NCI-H2196 (cell line): ENCODE measurements at regions not wholly inside any gene's neighbourhood (a gene's known extent, or its start where the extent isn't known, plus 50 kb on each side); places are given as distances from the start of the nearest gene placed in this dataset.

Experiments used
- DNase-seq: peaks from one replicate; lab custom pipeline; 2025; ENCODE audit not compliant: unreplicated experiment; lab: John Stamatoyannopoulos, UW

DNA sequence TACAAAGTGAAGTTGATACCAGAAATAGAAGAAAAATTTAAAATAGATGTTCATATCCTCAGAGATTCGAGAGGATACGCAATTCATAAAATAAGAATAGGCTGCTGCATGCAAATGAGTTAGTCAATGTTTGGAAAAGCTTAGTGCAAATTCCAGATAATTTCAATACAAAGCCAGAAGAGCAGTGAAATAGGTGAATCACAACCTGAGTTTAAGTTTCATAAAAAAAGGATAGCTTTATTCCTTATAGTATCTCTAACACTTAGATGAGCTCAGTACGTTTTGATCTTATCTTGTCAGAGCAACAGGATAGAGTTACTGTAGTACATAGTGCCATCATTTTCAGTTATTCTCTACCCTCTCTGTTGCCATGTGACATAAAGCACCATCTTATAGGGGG is 653.4 kb upstream of the ZNF608 start:
- no peak for DNase-seq

DNA sequence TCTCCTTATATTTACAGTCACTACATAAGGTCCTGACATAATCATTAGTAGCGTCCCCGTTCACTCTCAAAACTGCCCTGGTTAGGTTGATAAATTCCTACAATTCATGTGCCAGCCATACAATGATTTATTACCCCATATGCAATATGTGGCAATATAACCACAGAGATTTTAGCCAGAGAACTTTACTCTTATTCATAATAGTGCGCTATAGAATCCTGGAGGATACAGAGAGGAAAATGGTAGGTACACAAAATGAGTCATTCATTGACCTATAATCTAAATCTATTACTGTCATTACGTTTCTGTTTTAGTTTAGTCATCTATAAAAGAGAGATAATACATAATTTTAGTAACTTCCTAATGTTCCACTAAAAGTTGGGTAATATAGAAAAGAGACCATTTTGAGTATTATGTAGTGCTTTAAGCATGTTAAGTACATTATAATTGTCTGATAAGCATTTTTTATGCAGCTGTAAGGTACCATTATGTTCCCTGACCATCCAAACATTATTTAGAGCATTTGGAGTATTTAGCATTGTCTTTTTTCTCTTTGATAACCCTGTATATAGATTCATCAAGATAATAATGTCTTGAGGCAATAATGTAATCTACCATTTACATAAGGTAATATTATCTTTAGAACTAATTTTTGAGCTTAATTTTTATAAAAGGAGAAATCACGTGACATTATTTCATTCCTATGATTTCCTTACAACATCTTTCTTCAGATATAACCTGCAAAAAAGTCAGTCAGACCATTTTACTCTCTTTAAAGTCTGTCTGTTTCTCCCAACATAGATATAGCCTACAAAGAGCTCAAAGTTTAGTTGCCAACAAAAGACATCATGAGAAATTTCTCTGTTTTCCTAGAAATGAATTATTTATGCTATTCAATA is 655.5 kb upstream of the ZNF608 start:
- no peak for DNase-seq

DNA sequence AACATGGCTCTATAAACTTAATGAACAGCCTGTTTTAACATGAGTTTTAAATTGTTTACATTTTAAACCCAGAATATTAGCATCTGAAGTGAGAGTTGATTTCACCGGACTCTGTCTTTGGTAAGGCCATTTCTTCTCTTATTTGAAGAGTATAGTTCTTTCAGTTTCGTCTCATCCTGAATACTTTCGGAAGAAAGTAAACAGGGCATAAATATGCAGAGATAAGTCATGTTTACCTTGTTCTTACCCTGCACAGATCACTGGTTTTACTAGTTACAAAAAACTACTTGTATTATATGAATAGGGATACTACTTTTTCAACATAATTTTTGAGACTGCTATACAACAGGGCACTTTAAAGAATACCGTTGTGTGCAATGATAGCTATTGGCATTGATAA is 656.3 kb upstream of the ZNF608 start:
- no peak for DNase-seq

DNA sequence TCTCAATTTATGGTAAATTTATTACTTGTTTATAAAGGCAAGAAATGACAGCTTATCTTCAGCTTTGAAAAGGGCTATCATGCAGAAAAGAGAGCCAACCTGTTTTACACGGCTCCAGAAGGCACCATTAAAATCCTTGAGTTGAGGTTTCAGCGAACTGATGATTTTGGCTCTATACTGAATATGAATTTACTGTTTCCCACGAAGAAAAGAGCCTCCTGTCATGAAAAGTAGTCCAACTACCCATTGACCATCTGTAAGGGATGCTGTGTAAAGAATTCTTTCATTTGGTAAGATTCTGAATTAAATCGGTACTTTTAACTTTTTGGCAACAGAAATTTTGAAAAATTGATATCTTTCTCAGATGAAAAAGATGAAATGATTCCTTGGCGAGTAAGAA is 657.6 kb upstream of the ZNF608 start:
- DNase-seq = no peak

DNA sequence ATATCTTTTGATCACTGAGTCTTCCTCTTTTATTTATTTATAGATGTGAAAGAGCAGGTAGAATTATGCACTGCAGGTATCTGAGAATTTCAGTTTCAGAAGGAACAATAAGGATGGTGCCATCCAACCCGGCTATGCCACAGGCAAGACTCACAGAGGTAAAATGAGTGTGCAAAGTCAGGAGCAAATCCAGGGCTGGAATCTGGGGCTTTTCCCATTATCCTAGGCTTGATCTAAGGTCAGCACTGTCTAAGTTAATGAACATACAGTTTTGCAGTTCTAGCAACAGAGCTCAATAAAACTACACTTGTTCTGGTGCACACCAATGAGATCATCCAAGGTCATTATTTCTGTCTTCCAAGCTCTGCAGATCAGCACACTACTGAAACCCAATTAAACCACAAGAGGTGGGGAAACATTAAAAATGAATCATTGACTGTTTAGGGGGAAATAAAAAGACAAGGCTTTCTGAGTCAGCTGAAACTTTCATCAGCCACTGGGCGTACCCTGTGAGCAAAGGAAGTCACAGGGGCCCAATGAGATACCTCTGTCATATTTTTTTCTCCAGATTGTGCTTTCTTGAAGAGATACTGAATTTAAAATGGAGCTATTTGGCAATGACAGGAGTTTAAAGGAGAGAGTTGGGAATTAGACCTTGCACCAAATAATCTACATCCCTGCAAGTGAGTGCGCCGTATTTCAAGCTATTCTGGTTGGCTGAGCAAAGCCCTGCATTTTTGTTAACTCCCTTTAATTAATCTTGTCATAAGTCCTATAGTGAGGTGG is 662.2 kb upstream of the ZNF608 start:
- peak; percentile 35 for DNase-seq

DNA sequence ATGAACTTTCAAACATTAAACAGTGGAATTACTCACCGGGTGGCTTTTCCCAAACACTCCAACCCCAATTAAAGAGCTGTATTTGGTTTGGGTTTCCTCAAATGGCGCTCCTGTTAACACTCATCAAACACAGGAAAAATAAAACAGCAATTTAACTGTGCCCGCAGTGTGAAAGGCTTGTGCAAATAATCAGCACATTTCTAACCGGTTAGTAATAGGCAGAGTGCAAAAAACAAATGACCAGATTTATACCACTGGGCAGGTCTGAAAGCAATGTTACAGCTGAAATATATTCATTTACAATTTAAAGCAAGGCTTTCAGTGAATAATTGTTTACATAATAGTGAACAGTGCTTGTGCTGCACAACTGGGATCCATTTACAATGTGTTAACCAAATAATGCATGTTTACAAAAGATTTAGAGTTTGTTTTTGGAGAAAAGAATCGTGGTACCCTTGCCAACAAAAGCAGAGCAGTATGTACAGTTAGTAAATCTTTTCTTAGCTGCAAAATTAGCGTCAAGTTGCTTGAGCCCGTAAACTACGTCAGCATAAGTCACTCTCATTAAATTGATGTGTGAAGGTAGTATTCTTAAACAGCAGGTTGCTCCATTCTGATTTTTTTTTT is 662.9 kb upstream of the ZNF608 start:
- DNase-seq = peak; percentile 71

DNA sequence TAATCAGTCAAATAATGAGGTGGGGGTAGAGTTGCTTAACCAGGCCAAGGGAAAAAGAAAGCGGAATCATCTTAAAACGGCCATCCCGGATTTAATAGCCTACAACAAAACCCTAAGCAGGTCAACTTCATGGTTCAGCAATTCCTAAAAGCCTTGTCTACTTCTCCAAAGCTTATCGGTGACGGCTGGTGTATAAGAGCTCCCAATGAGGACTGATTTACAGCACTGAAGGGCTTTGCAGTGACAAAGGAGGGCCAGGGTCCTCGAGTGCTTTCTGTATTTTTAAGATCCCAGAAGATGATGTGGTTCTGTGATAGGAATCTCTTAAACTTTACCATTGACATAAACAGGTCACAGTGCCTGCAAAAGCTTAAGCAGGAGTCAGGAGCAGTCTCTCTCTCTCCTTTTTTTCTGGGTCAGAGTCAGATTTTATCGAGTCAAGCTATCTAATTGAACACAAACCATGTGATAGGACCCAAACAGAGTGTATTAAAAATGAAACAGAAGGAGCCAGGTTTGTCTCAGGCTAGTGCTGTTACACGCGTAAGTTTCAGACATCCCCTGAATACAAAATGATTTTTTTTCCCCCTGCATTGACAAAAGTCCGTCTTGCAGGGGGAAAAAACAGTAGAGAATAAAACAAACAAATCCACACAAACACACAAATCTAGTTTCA is 663.6 kb upstream of the ZNF608 start:
- peak; percentile 71 for DNase-seq

DNA sequence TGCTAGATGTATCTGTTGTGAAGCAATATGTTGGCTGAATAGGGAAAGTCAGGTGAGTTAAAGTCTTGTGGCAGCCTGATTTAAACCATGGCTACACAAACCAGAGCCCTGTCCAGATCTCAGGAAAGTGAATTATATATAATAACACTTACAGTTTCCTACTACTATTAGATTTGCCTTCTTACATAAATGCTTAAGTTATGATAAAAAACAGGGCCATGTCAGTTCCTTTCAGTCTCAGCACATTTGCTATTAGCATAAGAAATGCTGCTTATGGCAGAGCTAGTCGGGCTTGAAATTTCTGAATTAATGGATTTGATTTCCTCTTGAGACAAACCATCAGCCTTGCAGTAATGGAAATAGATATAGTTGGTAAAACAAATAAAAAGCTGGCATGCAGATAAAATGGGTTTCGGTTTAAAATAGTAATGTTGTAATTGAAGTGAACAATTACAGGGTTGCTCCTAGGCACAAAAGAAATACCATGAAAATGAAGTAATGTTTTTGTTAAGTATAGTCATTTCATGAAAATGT is 664.2 kb upstream of the ZNF608 start:
- peak; percentile 67 for DNase-seq

DNA sequence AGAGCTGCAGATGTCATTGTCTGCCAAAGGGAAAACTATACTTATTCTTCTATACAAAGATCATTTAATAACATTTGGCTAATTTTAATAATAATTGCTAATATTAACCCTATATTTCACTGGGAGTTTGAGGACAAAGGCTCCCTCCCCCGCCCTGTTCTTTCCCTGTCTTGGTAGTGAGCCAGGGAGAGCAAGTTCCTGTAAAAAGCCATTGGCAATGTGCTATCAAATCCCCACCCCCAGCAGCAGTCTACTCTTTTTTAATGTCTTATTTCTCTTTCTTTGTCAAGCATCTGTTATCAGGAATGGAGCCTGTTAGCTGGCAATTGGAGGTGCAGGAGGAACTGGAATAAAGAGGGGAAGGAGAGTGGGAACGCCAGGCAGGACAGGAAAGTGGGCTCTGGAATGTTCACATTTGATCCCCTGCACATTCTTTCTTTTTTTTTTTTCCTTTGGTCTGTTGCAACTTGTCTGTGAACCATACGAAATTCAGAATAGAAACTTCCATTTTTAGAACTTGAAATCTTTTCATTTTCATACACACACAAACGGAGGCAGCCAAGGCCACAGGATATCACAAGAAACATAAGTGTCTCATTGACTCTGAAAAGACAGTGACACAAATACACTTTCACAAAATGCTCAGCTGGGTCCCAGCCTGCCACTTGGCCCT is 664.8 kb upstream of the ZNF608 start:
- peak; percentile 67 for DNase-seq

DNA sequence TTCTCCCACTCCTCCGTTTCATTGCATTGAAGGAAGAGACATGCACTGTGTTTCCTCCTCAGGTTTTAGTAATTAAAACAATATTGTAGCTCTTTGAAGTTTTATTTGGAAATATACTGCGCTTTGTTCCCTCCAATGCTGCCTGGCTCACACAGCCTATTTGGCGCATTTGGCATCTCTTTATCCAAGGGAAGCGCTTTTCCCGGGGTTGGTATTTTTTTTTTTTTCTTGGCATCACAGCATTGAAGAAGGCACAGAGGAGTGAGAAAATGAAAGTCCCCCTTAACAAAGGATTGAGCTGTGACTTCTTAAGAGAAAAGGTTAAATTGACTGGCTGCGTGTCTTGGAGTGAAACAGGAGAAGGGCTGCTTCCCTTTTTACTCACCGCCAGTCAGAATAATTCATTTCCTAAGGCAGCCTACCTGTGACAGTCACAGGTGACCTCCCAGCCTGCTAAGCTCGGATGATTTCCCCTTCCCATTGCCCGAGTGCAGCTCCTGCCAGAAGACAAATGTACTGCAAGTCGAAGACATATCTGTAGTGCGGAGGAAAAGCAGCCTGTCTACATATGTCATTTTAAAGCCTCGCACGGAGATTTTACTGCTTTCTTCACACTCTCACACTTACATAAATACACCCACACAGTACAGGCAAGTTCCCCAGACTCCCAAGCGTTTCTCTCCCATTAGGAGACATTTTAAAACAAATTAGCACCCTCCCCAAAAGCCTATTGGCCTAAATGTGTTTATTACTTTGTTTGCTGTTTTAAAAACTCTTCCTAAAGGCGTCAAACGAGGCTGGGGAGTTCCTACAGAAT is 665.5 kb upstream of the ZNF608 start:
- no peak for DNase-seq

DNA sequence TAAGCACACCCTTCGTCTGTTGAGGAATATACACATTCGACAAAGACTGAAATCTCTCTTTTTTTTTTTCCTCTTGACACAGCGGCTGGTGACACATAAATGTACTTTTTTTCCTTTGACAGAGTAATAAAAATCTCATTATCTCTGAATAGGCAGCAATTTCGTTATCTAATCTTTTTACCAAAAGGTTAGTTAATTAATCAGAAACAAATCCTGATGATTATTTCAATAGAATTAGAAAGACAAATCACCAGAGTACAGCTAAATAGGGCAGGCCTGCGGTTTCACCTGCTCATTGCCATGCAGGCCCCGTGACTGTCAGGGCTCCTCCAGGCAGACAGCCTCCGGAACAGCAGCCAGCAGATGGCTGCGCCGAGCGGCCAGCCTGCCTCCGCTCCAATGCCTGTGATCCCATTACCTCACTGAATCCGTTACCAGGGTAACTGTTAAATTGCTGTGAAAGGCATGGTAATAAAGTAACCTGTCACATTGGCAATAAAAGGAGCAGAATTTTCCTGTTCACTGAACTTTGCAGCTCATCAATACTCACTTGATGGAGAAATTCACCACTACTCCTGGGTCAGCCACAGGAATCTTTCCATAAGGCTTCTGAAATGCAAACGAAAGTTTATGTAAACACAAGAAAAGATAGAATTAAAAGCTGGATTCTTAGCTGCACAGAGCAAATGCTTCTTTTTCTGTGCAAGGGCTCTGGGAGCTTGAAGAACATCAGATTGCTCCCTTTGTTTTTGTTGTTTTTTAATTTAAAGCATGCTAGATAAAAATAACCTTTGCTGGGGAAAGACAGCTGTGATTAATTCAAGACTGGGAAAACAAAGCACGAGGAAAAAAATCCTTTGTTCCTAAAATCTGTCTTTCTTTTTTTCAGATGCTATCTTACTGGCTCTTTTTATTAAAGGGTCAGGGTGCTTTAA is 666.4 kb upstream of the ZNF608 start:
- peak; percentile 92 for DNase-seq

DNA sequence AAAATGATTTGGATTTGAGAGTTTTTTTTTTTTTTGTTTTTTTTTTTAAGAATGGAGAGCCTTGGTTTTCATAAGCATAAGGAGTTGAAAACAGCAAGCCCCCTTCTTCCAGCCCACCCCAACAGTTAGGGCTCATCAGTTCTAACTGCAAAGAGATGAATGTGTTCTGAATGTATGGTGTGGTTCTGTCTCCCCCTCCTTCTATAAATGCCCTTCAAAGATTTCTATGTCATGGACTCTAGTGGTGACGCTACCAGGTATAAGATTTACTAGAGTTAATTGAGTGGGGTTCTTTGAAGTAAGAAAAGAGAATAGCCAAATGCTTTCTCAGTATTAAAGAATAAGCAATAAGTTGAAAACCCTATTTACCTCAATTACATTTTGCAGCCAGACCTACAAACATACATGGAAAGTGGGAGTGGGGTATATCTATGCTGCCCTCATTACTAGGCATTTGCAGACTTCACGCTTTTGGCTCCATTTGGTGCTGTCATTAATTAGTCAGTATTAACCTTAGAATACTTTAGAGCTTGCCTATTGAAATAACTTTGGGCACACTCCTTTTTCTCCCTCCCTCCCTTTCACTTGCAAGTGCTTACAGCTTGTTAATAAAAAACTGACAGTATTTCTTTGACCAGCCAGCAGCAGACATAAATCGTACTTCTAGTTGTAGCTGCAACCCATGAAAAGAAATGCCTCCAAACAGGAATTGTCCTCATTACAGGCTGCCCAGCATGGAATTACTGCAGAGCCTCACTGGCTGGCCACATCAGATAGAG is 667.2 kb upstream of the ZNF608 start:
- DNase-seq = no peak

DNA sequence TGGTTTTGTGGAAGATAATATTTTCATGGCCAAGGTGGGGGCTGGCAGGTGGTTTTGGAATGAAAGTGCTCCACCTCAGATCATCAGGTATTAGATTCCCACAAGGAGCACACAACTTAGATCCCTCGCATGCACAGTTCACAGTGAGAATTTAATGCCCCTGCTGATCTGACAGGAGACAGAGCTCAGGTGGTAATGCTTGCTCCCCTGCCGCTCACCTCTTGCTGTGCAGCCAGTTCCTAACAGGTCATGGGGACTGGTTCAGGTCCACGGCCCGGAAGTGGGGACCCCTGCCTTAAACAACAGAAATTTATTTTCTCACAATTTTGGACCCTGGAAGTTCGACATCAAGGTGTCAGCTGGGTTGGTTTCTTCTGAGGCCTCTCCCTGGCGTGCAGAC is 668.7 kb upstream of the ZNF608 start:
- no peak for DNase-seq

DNA sequence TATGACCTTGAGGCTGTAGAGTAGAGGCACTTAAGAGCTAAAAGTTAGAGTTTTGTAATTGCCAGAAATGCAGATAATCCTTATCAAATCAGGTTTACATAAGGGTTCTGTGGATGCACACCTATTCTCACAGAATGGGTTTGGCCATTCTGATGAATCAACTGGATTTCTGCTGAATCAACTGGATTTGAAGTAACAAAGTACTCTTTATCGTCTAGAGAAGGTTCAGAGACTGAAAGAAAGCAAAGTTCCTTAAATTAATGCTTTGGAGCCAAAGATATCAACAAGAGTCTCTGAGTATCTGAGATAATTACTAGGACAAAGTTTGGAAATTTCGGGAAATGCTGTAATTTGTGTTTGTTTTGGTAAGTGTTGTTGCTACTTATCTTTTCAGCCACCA is 669.6 kb upstream of the ZNF608 start:
- DNase-seq = no peak

DNA sequence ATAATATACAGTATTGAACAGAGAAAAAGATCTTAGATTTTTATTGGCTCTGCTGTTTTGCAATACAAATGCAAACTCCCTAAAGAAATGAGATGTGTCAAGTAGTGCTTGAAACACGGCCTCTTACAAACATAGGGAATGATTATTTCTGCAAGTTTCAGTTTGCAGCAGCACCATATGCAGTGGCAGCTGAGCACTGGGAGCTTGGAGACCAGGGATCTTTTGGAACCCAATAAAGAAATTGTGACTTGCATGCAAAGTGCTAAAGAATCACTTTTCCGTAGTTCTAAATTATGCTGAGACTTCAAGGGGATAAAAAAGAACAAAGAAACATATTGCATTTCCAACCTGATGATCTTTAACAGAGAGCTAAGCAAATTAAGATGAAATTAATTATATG is 674.6 kb upstream of the ZNF608 start:
- DNase-seq = no peak

DNA sequence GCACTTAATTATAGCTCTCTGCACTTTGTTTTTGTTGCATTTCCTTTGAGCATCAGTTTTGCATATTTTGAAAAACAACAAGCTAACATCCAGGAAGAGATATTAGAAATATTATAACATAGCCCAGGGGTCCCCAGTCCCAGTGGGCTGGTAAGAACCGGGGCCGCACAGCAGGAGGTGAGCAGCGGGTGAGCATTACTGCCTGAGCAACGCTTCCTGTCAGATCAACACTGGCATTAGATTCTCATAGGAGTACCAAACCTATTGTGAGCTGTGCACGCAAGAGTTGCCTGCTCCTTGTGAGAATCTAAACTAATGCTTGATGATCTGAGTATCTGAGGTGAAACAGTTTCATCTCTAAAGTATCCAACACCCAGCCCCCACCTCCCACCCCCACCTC is 675.9 kb upstream of the ZNF608 start:
- no peak for DNase-seq

DNA sequence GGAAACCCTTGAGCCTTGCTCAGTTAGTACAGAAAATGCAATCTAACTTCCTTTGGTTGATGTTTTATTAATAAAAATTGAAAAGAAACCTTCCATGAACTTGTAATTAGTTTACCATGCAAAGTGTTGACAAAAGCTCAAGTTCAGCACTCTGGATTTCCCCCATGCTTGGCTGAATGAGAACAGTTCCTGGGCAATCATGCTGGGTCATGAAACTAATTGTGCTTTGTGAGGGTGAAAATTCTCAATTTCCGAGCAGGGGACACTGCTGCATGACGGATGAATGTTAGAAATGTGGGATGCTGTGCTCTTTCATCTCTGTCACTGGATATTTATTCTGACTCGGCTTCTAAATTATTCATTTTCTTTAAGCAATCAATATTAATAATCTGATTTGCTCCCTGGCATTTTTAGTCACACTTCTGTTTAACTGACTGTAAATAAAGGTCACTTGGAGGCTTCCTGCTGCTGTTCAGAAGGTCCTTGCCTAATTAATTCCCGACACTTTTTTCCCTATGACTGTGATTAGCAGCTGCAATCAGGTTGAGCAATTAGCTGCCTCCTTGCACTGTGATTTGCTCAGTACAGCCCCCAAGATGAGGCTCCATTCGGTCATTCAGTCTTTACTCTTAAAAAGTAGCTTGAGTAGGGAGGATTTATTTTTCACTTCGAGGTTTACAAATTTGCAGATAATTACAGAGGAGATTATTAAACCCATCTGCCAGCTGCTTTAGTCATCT is 678.1 kb upstream of the ZNF608 start:
- DNase-seq = peak; percentile 47
